ENCODE measurements at regions not wholly inside any gene's neighbourhood (a gene's known extent, or its start where the extent isn't known, plus 50 kb on each side); places are given as distances from the start of the nearest gene placed in this dataset.

GRCh38 chr1:177800400-177801088 lies 169.3 kb downstream of the SEC16B start:
- H3F3A ChIP-seq (ENCODE audit: insufficient read depth, low read length, poor library complexity, severe bottlenecking) = no peaks in the 10 kb centered on the region
- no peak overlapping the region for H3K27ac ChIP-seq (ENCODE audit: low read length)
- no peaks in the 10 kb centered on the region for H4K20me1 ChIP-seq (ENCODE audit: insufficient read depth)
- no peak overlapping the region for H2AFZ ChIP-seq (ENCODE audit: low read depth, low read length)
- no peaks in the 10 kb centered on the region for H3K9me2 ChIP-seq (ENCODE audit: insufficient read depth, low read length)
- TF ChIP-seq EP300 (conservative IDR thresholded peaks at IDR 0.05; ENCODE audit: poor library complexity, severe bottlenecking) = no peak
- no peak for TF ChIP-seq EZH2 (IDR thresholded peaks at IDR 0.05; ENCODE audit: borderline replicate concordance, insufficient read depth, low read length, poor library complexity, severe bottlenecking)
- no peak for TF ChIP-seq RAD21 (conservative IDR thresholded peaks at IDR 0.05)
- no peak for TF ChIP-seq CTCF (IDR thresholded peaks at IDR 0.05; ENCODE audit: poor library complexity, severe bottlenecking)
- TF ChIP-seq POLR2AphosphoS5 (IDR thresholded peaks at IDR 0.05) = no peak
- TF ChIP-seq SMC3 (conservative IDR thresholded peaks at IDR 0.05; ENCODE audit: poor library complexity) = no peak
- no peak for TF ChIP-seq MXI1 (conservative IDR thresholded peaks at IDR 0.05; ENCODE audit: poor library complexity, severe bottlenecking)
- no peak for TF ChIP-seq REST (IDR thresholded peaks at IDR 0.05; ENCODE audit: borderline replicate concordance)
- TF ChIP-seq TAF1 (IDR thresholded peaks at IDR 0.05; ENCODE audit: low read depth) = no peak
- H3K79me2 ChIP-seq (replicated peaks; ENCODE audit: insufficient read depth, low read length) = no peaks in the 10 kb centered on the region
- H3K4me3 ChIP-seq (ENCODE audit: low read length) = no peak overlapping the region
- no peaks in the 10 kb centered on the region for H3K27me3 ChIP-seq (ENCODE audit: insufficient read depth, low read depth, low read length)
- no peaks in the 10 kb centered on the region for H3K9me3 ChIP-seq (ENCODE audit: low read length)
- no peak overlapping the region for H3K9ac ChIP-seq (ENCODE audit: low read length)
- H3K4me2 ChIP-seq (ENCODE audit: low read length) = no peak overlapping the region
- H3K36me3 ChIP-seq (ENCODE audit: insufficient read depth, low read length) = no peaks in the 10 kb centered on the region

- Histone ChIP-seq H3K36me3 (ENCODE audit: insufficient read depth, low read length) (no peaks in the 10 kb centered on the region), H3K9ac (ENCODE audit: low read length) (no peak overlapping the region), H3K4me2 (ENCODE audit: low read length) (no peak overlapping the region), H2AFZ (ENCODE audit: low read depth, low read length) (no peak overlapping the region), H3K27ac (ENCODE audit: low read length) (no peak overlapping the region), H3K9me3 (ENCODE audit: low read length) (no peaks in the 10 kb centered on the region), H4K20me1 (ENCODE audit: insufficient read depth) (no peaks in the 10 kb centered on the region), H3F3A (ENCODE audit: insufficient read depth, low read length, poor library complexity, severe bottlenecking) (no peaks in the 10 kb centered on the region), H3K27me3 (ENCODE audit: insufficient read depth, low read depth, low read length) (no peaks in the 10 kb centered on the region), H3K4me3 (ENCODE audit: low read length) (no peak overlapping the region), H3K9me2 (ENCODE audit: insufficient read depth, low read length) (no peaks in the 10 kb centered on the region), H3K79me2 (replicated peaks; ENCODE audit: insufficient read depth, low read length) (no peaks in the 10 kb centered on the region)
- TF ChIP-seq TAF1 (IDR thresholded peaks at IDR 0.05; ENCODE audit: low read depth) (no peak), CTCF (IDR thresholded peaks at IDR 0.05; ENCODE audit: poor library complexity, severe bottlenecking) (no peak), MXI1 (conservative IDR thresholded peaks at IDR 0.05; ENCODE audit: poor library complexity, severe bottlenecking) (no peak), RAD21 (conservative IDR thresholded peaks at IDR 0.05) (no peak), POLR2AphosphoS5 (IDR thresholded peaks at IDR 0.05) (no peak), SMC3 (conservative IDR thresholded peaks at IDR 0.05; ENCODE audit: poor library complexity) (no peak), REST (IDR thresholded peaks at IDR 0.05; ENCODE audit: borderline replicate concordance) (no peak), EZH2 (IDR thresholded peaks at IDR 0.05; ENCODE audit: borderline replicate concordance, insufficient read depth, low read length, poor library complexity, severe bottlenecking) (no peak), EP300 (conservative IDR thresholded peaks at IDR 0.05; ENCODE audit: poor library complexity, severe bottlenecking) (no peak)
Observed at GRCh38 chr1:177799746-177800145, 170.1 kb downstream of the SEC16B start.
